ENCODE measurements at regions not wholly inside any gene's neighbourhood (a gene's known extent, or its start where the extent isn't known, plus 50 kb on each side); places are given as distances from the start of the nearest gene placed in this dataset.

- no peaks in the 10 kb centered on the region for H3K27me3 ChIP-seq
- H2AFZ ChIP-seq (replicated peaks), result no peak overlapping the region
- no peak for TF ChIP-seq EZH2 (IDR thresholded peaks at IDR 0.05)
- TF ChIP-seq CTCF (IDR thresholded peaks at IDR 0.05), result no peak
- TF ChIP-seq EZH2phosphoT487 (IDR thresholded peaks at IDR 0.05), result no peak
- H3K27ac Mint-ChIP-seq, result no peak overlapping the region
- no peaks in the 10 kb centered on the region for H3K27me3 Mint-ChIP-seq (ENCODE audit: insufficient read depth, low read depth)
- no peak overlapping the region for H3K27ac ChIP-seq
- H4K20me1 ChIP-seq (ENCODE audit: low read depth), result no peaks in the 10 kb centered on the region
- H3K4me3 ChIP-seq, result no peak overlapping the region
- no peaks in the 10 kb centered on the region for H3K9me3 Mint-ChIP-seq
- no peaks in the 10 kb centered on the region for H3K36me3 Mint-ChIP-seq
- H3K9me3 ChIP-seq (ENCODE audit: low read depth), result no peaks in the 10 kb centered on the region
- H3K79me2 ChIP-seq (ENCODE audit: low read depth), result no peaks in the 10 kb centered on the region
- no peaks in the 10 kb centered on the region for H3K4me1 ChIP-seq
- H3K9ac ChIP-seq, result no peak overlapping the region
- no peaks in the 10 kb centered on the region for H3F3A ChIP-seq (ENCODE audit: low read depth)
- H3K4me3 Mint-ChIP-seq, result no peak overlapping the region
- H3K36me3 ChIP-seq, result no peaks in the 10 kb centered on the region
- no peaks in the 10 kb centered on the region for H3K4me1 Mint-ChIP-seq
- peak; percentile 30 for DNase-seq (ENCODE audit: low spot score)
- H3K4me2 ChIP-seq, result no peak overlapping the region
Observed at GRCh38 chr6:96301781-96302180, 219.8 kb upstream of the UFL1 start.

GRCh38 chr6:96302991-96303390, 218.6 kb upstream of the UFL1 start:
- Mint-ChIP-seq H3K4me1 (no peaks in the 10 kb centered on the region), H3K27me3 (ENCODE audit: insufficient read depth, low read depth) (no peaks in the 10 kb centered on the region), H3K36me3 (no peaks in the 10 kb centered on the region), H3K27ac (no peak overlapping the region), H3K9me3 (no peaks in the 10 kb centered on the region), H3K4me3 (no peak overlapping the region)
- Histone ChIP-seq H3K27me3 (no peaks in the 10 kb centered on the region), H3K4me3 (no peak overlapping the region), H3K9ac (no peak overlapping the region), H4K20me1 (ENCODE audit: low read depth) (no peaks in the 10 kb centered on the region), H3F3A (ENCODE audit: low read depth) (no peaks in the 10 kb centered on the region), H3K4me1 (no peaks in the 10 kb centered on the region), H3K27ac (no peak overlapping the region), H3K36me3 (no peaks in the 10 kb centered on the region), H3K9me3 (ENCODE audit: low read depth) (no peaks in the 10 kb centered on the region), H3K79me2 (ENCODE audit: low read depth) (no peaks in the 10 kb centered on the region), H2AFZ (replicated peaks) (no peak overlapping the region), H3K4me2 (no peak overlapping the region)
- TF ChIP-seq EZH2phosphoT487 (IDR thresholded peaks at IDR 0.05) (no peak), CTCF (IDR thresholded peaks at IDR 0.05) (no peak), EZH2 (IDR thresholded peaks at IDR 0.05) (no peak)
- DNase-seq (ENCODE audit: low spot score), result no peak

GRCh38 chr6:96304997-96305396, 216.6 kb upstream of the UFL1 start:
- H3K4me2 ChIP-seq, result no peak overlapping the region
- no peak overlapping the region for H3K9ac ChIP-seq
- H3K27me3 ChIP-seq, result no peaks in the 10 kb centered on the region
- H3K9me3 ChIP-seq (ENCODE audit: low read depth), result no peaks in the 10 kb centered on the region
- H3K4me1 ChIP-seq, result no peaks in the 10 kb centered on the region
- no peak overlapping the region for H3K27ac Mint-ChIP-seq
- H3K79me2 ChIP-seq (ENCODE audit: low read depth), result no peaks in the 10 kb centered on the region
- no peak for TF ChIP-seq EZH2phosphoT487 (IDR thresholded peaks at IDR 0.05)
- no peak for TF ChIP-seq EZH2 (IDR thresholded peaks at IDR 0.05)
- no peak for TF ChIP-seq CTCF (IDR thresholded peaks at IDR 0.05)
- no peak overlapping the region for H3K27ac ChIP-seq
- no peaks in the 10 kb centered on the region for H3K36me3 Mint-ChIP-seq
- H3K27me3 Mint-ChIP-seq (ENCODE audit: insufficient read depth, low read depth), result no peaks in the 10 kb centered on the region
- no peak overlapping the region for H3K4me3 ChIP-seq
- H2AFZ ChIP-seq (replicated peaks), result no peak overlapping the region
- H3F3A ChIP-seq (ENCODE audit: low read depth), result no peaks in the 10 kb centered on the region
- no peak overlapping the region for H3K4me3 Mint-ChIP-seq
- DNase-seq (ENCODE audit: low spot score), result no peak
- H3K36me3 ChIP-seq, result no peaks in the 10 kb centered on the region
- no peaks in the 10 kb centered on the region for H4K20me1 ChIP-seq (ENCODE audit: low read depth)
- H3K4me1 Mint-ChIP-seq, result no peaks in the 10 kb centered on the region
- H3K9me3 Mint-ChIP-seq, result no peaks in the 10 kb centered on the region

GRCh38 chr6:96330884-96331283, 190.7 kb upstream of the UFL1 start:
- Mint-ChIP-seq H3K4me3 (no peak overlapping the region), H3K9me3 (no peaks in the 10 kb centered on the region), H3K4me1 (no peaks in the 10 kb centered on the region), H3K27ac (no peak overlapping the region), H3K36me3 (no peaks in the 10 kb centered on the region), H3K27me3 (ENCODE audit: insufficient read depth, low read depth) (no peaks in the 10 kb centered on the region)
- Histone ChIP-seq H3K9me3 (ENCODE audit: low read depth) (no peaks in the 10 kb centered on the region), H3F3A (ENCODE audit: low read depth) (no peaks in the 10 kb centered on the region), H3K9ac (no peak overlapping the region), H3K79me2 (ENCODE audit: low read depth) (no peaks in the 10 kb centered on the region), H3K27me3 (no peaks in the 10 kb centered on the region), H3K4me2 (no peak overlapping the region), H2AFZ (replicated peaks) (no peak overlapping the region), H3K4me3 (no peak overlapping the region), H3K4me1 (no peaks in the 10 kb centered on the region), H3K27ac (no peak overlapping the region), H4K20me1 (ENCODE audit: low read depth) (no peaks in the 10 kb centered on the region), H3K36me3 (no peaks in the 10 kb centered on the region)
- no peak for TF ChIP-seq EZH2phosphoT487 (IDR thresholded peaks at IDR 0.05)
- no peak for TF ChIP-seq EZH2 (IDR thresholded peaks at IDR 0.05)
- no peak for TF ChIP-seq CTCF (IDR thresholded peaks at IDR 0.05)
- no peak for DNase-seq (ENCODE audit: low spot score)

Data from neural progenitor cell (in vitro differentiated cells).